NAMALWA (cell line): ENCODE measurements at regions not wholly inside any gene's neighbourhood (a gene's known extent, or its start where the extent isn't known, plus 50 kb on each side); places are given as distances from the start of the nearest gene placed in this dataset.

Experiments
- DNase-seq: peaks from one replicate; pipeline ENCODE4 v3.0.0-alpha.2; 2015; ENCODE audit warnings: low spot score

DNA sequence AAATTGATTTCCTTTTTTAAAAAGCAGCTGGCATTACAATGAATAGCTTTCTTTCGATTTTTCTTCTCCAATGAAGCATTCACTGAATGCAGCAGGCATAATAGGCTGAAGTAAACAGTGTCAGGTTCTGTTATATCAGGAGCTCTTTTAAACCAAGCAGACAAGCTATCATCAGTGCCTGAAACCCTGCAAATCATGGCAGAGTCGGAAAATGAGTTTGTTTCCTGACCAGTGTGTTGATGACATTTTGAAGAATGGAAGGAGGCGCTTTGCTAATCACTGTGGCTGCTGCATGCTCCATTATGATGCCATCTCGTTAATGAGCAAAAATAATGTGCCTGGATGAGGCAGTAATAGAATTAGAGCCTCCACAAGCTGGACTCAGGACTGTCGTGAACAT lies 284.5 kb downstream of the ZNF608 start:
- DNase-seq, result no peak

DNA sequence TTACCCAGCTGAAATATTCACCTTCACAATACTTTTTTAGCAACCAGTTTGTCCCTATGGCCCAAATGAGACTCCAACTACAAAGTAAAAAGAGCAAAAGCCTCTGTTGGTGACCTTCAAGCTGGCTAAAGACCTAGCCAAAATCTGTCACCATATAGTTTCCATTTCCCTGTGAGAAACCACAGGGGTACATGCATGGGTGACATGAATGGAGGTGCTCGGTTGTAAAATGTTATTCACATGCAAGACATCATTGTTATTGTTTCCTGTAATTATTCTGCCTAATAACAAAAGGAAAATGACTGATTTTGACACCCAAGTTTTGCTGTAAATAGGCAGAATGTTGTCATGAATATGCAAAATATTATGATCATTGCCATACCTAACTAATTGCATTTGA lies 285.3 kb downstream of the ZNF608 start:
- DNase-seq, result no peak

DNA sequence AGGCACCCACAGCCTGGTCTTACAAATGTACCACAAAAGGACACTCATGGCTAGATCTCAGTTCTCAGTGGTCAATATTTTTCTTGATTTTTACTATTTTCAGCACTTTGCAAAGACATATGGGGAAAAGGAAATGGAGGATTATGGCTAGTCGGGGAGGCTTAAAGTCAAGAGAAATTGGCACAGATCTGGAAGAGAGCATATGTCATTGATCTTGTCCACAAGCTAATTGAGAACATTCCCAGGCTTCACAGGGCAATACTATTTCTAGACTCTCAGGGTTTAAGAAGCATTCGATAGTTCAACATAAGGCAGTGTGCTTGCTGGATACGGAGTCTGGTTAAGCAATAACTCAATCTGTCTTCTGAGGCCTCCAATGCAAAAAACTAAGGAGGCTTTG lies 285.8 kb downstream of the ZNF608 start:
- DNase-seq, result no peak

DNA sequence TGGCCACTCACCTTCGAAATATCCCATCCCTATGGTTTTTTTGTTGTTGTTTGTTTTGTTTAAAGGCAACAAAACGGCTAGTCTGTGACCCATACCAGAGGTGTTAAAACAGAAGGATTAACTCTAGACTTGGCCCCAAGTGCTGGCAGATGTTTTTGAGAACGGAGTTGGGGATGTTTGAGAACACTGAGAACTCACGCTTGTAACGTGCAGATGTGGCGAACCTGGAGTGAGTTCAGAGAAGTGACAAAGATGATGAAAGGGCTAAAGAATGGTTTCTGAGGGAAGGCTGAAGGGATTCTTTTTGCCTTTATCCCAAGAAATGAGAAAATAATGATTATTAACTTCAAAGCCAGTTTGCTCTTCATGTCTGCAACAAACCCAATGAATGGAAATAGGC lies 286.5 kb downstream of the ZNF608 start:
- no peak for DNase-seq

DNA sequence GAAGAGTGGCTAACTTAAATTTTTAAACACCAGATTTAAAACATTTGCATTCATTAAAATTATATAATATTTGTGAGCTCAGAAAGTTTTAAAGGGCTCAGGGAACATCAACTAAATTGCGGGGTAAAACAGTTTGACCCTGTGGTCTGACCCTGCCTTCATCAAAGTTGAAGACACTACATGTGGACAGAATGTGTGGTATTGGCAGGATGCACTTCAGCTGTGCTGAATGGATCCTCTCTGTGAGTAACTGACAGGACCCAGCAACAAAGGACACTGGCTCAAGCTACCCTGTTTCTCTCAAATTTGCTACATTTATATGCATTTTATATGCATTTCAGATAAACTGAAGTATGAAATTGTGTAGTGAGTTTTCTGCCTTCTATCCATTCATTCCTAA lies 288.5 kb downstream of the ZNF608 start:
- DNase-seq, result no peak

DNA sequence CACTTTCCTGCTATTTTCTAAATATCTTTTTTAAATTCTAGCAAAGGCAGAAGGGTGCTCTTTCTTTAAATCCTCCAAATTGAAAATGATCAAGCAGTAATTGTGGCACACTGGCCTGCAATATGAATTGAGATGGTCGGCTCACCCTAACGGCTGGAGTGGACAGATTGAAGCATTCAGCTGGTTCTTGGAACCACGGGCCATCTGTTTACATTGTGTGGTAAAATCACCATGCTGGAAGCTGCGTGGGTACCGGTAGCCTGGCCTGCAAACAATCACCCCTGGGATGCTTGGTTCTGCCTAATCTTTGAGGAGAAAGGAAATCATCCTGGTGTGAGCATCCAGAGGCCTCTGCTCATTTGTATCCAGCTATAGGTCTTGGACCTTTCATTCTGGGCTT lies 289.3 kb downstream of the ZNF608 start:
- DNase-seq, result no peak

GRCh38 chr5:124456249-124456648 lies 290.2 kb downstream of the ZNF608 start:
- DNase-seq, result no peak

DNA sequence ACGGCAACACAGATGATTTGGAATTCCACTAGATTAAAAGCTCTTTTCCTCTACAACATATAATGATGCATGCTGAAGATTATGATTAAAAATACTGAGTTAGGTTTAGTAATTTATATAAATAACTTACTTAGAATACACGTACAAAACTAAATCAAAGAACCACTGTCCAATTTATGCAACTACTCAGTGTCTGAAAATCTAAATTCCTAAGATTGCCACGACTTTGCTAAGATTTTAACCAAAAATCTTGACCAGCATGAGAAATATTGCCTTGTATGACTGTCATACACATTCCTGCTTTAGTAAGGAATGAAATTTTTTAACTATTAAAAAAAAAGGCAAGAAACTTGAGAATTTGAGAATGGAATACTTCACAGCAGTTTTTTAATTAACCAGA lies 292.4 kb downstream of the ZNF608 start:
- no peak for DNase-seq

GRCh38 chr5:124453221-124454051 lies 293.0 kb downstream of the ZNF608 start:
- DNase-seq, result peak; percentile 87

- DNase-seq, result no peak
These were observed 294.0 kb downstream of the ZNF608 start for GRCh38 chr5:124452412-124452811.

- no peak for DNase-seq
These were observed 294.6 kb downstream of the ZNF608 start for GRCh38 chr5:124451721-124452383.

- no peak for DNase-seq
These were observed 300.3 kb downstream of the ZNF608 start for GRCh38 chr5:124446120-124446519.

DNA sequence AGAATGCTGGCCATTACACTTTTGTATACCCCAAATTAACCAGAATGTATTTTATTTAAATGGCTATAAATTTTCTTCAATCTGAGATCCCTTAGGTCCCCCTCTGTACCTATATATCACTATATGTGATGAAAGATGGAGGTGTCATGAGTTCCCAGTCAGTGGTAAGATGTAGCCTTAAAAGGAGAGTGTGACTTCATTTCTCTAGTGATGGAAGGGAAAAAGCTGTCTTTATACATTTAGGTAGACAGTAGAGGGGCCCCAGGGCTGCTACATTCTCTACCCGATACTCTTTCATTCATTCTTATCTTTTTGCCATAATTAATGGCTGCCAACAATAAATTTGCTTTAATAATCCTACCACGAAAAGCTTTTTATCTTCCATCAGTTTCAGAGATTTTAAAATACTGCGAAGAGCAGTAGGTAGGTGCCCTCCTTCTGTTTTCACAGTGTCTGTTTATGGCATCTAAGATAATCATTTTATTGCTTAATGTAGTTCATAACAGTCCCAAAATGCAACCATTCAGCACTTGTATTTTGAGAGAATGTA lies 301.3 kb downstream of the ZNF608 start:
- DNase-seq, result no peak

GRCh38 chr5:124444147-124444775 lies 302.2 kb downstream of the ZNF608 start:
- peak; percentile 9 for DNase-seq

GRCh38 chr5:124440471-124440870 lies 306.0 kb downstream of the ZNF608 start:
- DNase-seq, result no peak

- DNase-seq, result no peak
These were observed 306.8 kb downstream of the ZNF608 start for GRCh38 chr5:124439609-124440008.

DNA sequence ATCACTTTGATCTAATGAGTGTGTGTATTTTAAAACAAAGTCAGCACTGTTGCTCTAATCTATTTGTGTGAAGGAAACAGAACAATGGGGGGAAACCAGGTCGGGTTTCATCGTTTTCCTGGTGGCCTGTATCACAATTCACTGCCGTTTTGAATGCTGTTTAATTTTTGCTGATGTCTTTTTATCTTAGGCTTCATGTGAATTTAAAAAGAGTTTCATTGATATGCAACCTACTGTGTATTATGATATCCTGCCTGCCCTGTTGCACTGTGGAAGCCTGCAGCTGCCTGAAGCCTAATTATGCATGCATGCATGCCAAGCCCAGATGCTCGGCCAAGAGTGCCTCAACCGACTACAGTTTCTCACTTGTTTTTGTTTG lies 307.5 kb downstream of the ZNF608 start:
- peak; percentile 39 for DNase-seq

GRCh38 chr5:124438026-124438902 lies 308.2 kb downstream of the ZNF608 start:
- DNase-seq, result no peak

- no peak for DNase-seq
These were observed 310.1 kb downstream of the ZNF608 start for GRCh38 chr5:124436294-124436693.

- no peak for DNase-seq
These were observed 313.3 kb downstream of the ZNF608 start for GRCh38 chr5:124433170-124433569.

DNA sequence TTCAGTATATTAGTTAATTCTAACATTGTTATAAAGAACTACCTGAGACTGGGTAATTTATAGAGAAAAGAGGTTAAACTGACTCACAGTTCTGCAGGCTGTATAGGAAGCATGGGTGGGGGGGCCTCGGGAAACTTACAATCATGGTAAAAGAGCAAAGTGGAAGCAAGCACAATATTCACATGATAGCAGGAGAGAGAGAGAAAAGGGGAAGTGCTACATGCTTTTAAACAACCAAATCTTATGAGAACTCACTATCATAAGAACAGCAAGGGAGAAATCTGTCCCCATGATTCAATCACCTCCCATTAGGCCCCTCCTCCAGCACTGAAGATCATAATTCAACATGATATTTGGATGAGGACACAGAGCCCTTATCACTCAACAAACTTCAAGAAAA lies 324.9 kb downstream of the ZNF608 start:
- DNase-seq, result peak; percentile 28

- no peak for DNase-seq
These were observed 325.5 kb downstream of the ZNF608 start for GRCh38 chr5:124420952-124421351.
